GM12878 (cell line): ENCODE measurements at regions not wholly inside any gene's neighbourhood (a gene's known extent, or its start where the extent isn't known, plus 50 kb on each side); places are given as distances from the start of the nearest gene placed in this dataset.

Source experiments
- ATAC-seq: fragments of 200-7000 bp; cut with Tn5 transposase; 3 replicates; pipeline ENCODE4 v1.9.1; 2020; ENCODE audit warnings: mild to moderate bottlenecking, moderate library complexity
- BruUV-seq: library from RNA; stranded (reverse); fragments of 400-500 nt; replicated peaks from 2 replicates; lab custom pipeline; 2021; lab: Mats Ljungman, UMichigan
- CTCF ChIA-PET: fragments of 300-600 bp; sonication (Branson Sonifier 250); formaldehyde crosslinking; extraction: SDS; loops from one replicate; lab custom pipeline; 2021; ENCODE audit warnings: inconsistent platforms; lab: Yijun Ruan, JAX
- POLR2A ChIA-PET: fragments of 350-600 bp; formaldehyde crosslinking; extraction: SDS; loops from one replicate; lab custom pipeline; 2021; ENCODE audit warnings: inconsistent platforms; lab: Charles Lee
- RAD21 ChIA-PET: fragments of 300-600 bp; sonication (Branson Sonifier 250); formaldehyde crosslinking; loops from one replicate; lab custom pipeline; 2023; ENCODE audit warnings: antibody characterized with exemption; ENCODE audit not compliant: unreplicated experiment; lab: Charles Lee
- SMC1A ChIA-PET: fragments of 300-600 bp; sonication (Branson Sonifier 250); formaldehyde crosslinking; loops from one replicate; lab custom pipeline; 2023; ENCODE audit not compliant: unreplicated experiment, uncharacterized antibody; lab: Charles Lee
- DNase-seq: peaks from one replicate; pipeline ENCODE4 v3.0.0-alpha.2; 2011; ENCODE audit warnings: low read depth, low spot score
- FAIRE-seq: peaks from 3 replicates; lab custom pipeline; 2011; peaks lifted over from hg19 to GRCh38; lab: Jason Lieb, UNC
- H2AFZ ChIP-seq: 2 replicates; pipeline ENCODE4 v1.6.0; 2011; ENCODE audit warnings: low read depth, low read length, control low read depth; ENCODE audit not compliant: control insufficient read depth
- H3K27ac ChIP-seq: 2 replicates; pipeline ENCODE4 v1.5.1; 2011; ENCODE audit warnings: control low read depth; ENCODE audit not compliant: control insufficient read depth, insufficient read depth
- H3K27me3 ChIP-seq, 2 experiments: replicated peaks in 1 of 2; 2 replicates each; pipeline versions ENCODE4 v1.6.0 to v1.6.1; 2011; ENCODE audit warnings: low read length in 1 of 2; ENCODE audit not compliant: control insufficient read depth in 2 of 2, insufficient read depth in 2 of 2
- H3K36me3 ChIP-seq, 2 experiments: 2 replicates each; pipeline ENCODE4 v1.5.1; 2011; ENCODE audit warnings: low read length in 1 of 2; ENCODE audit not compliant: control insufficient read depth in 2 of 2, insufficient read depth in 2 of 2
- H3K4me1 ChIP-seq: 2 replicates; pipeline ENCODE4 v1.6.1; 2011; ENCODE audit warnings: mild to moderate bottlenecking, low read length, moderate library complexity, mixed read lengths; ENCODE audit not compliant: control insufficient read depth, insufficient read depth
- H3K4me2 ChIP-seq: 2 replicates; pipeline ENCODE4 v1.6.0; 2011; ENCODE audit warnings: control low read depth; ENCODE audit not compliant: control insufficient read depth, insufficient read depth
- H3K4me3 ChIP-seq: fragments of 200-600 bp; sonication (generic); 2 replicates; pipeline ENCODE4 v1.5.1; 2016
- H3K79me2 ChIP-seq: 2 replicates; pipeline ENCODE4 v1.6.0; 2011; ENCODE audit warnings: low read length; ENCODE audit not compliant: control insufficient read depth, insufficient read depth
- H3K9ac ChIP-seq: 2 replicates; pipeline ENCODE4 v1.8.0; 2011; ENCODE audit warnings: low read length, control low read depth, mixed read lengths; ENCODE audit not compliant: control insufficient read depth, insufficient read depth
- H3K9me3 ChIP-seq: replicated peaks from 3 replicates; pipeline ENCODE4 v1.5.1; 2011; ENCODE audit warnings: mild to moderate bottlenecking, low read length; ENCODE audit not compliant: control insufficient read depth, insufficient read depth
- H4K20me1 ChIP-seq: 2 replicates; pipeline ENCODE4 v1.6.0; 2011; ENCODE audit not compliant: control insufficient read depth, insufficient read depth
- BACH1 ChIP-seq: fragments of 450-650 bp; IDR thresholded peaks from 2 replicates; pipeline ENCODE4 v1.6.1; 2017; ENCODE audit warnings: mild to moderate bottlenecking, borderline replicate concordance
- EED ChIP-seq: sonication (generic); IDR thresholded peaks from 2 replicates; pipeline ENCODE4 v1.6.1; 2016; ENCODE audit warnings: antibody characterized with exemption, low read depth
- FOS ChIP-seq: IDR thresholded peaks from 3 replicates; pipeline ENCODE4 v1.6.1; 2011; ENCODE audit warnings: borderline replicate concordance; ENCODE audit not compliant: insufficient read length; ENCODE audit errors: extremely low read depth
- IKZF2 ChIP-seq, 2 experiments: fragments of 450-650 bp; IDR thresholded peaks; 2 replicates each; pipeline ENCODE4 v1.6.1; 2017; ENCODE audit warnings: mild to moderate bottlenecking in 2 of 2, moderate library complexity in 2 of 2
- MXI1 ChIP-seq: fragments of 150-350 bp; IDR thresholded peaks from 2 replicates; pipeline ENCODE4 v1.6.1; 2011; ENCODE audit warnings: low read depth, mild to moderate bottlenecking, inconsistent platforms, low read length, improper control_type of control experiment
- NBN ChIP-seq: fragments of 450-650 bp; IDR thresholded peaks from 2 replicates; pipeline ENCODE4 v1.6.1; 2016
- NFIC ChIP-seq: IDR thresholded peaks from 2 replicates; pipeline ENCODE4 v1.6.1; 2012; ENCODE audit warnings: low read depth, mild to moderate bottlenecking, inconsistent platforms, low read length, moderate library complexity
- POLR2AphosphoS2 ChIP-seq: IDR thresholded peaks from 2 replicates; pipeline ENCODE4 v1.6.1; 2011; ENCODE audit warnings: low read depth, mild to moderate bottlenecking, low read length, improper control_type of control experiment, moderate library complexity
- RAD51 ChIP-seq: fragments of 450-650 bp; IDR thresholded peaks from 2 replicates; pipeline ENCODE4 v1.6.1; 2016; ENCODE audit warnings: moderate library complexity, mild to moderate bottlenecking, inconsistent platforms
- SIX5 ChIP-seq: IDR thresholded peaks from 2 replicates; pipeline ENCODE4 v1.6.1; 2011; ENCODE audit warnings: mild to moderate bottlenecking, low read depth, low read length, moderate library complexity; ENCODE audit not compliant: severe bottlenecking
- SREBF1 ChIP-seq: IDR thresholded peaks from 2 replicates; pipeline ENCODE4 v1.6.1; 2012; ENCODE audit warnings: mild to moderate bottlenecking, low read length
- SREBF2 ChIP-seq: IDR thresholded peaks from 2 replicates; pipeline ENCODE4 v1.6.1; 2012; ENCODE audit warnings: mild to moderate bottlenecking, low read length
- YBX1 ChIP-seq: fragments of 450-650 bp; IDR thresholded peaks from 2 replicates; pipeline ENCODE4 v1.6.1; 2016; ENCODE audit warnings: antibody characterized with exemption
- WGBS: methylation state at CpG from one replicate; pipeline ENCODE4 v1.1.6; 2016; ENCODE audit warnings: low lambda C conversion rate; ENCODE audit not compliant: insufficient replicate concordance, insufficient coverage; ENCODE audit errors: missing lambda C conversion rate; 5-methylcytosine and 5-hydroxymethylcytosine counted together
- in situ Hi-C: fragments of 300-500 bp; cut with MboI; formaldehyde crosslinking; loops from 9 replicates; pipeline ENCODE4 v1.14.3; 2018; ENCODE audit warnings: mixed read lengths
- intact Hi-C: fragments of 100-400 bp; cut with micrococcal nuclease; formaldehyde crosslinking; loops from one replicate; pipeline ENCODE4 v1.14.2; 2022; ENCODE audit not compliant: unreplicated experiment
- TF ChIP-seq, protein P1 (sequence below): fragments of 450-650 bp; IDR thresholded peaks from 2 replicates; pipeline ENCODE4 v1.6.1; 2016; ENCODE audit warnings: mild to moderate bottlenecking

DNA sequence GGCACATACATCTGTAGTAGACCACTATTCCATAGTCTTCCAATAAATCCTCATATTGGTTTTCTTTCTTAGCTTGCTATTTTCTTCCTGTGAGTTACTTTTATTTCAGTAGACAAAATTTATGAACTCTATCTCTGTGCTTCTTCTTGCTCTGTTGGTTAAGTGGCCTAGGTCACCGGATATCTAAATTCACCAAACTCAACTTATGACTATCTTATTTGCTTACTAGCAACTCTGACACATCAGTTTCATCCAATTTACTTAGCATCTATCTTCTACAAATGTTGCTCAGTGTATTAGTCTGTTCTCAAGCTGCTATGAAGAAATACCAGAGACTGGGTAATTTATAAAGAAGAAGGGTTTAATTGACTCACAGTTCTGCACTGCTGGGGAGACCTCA is 432.5 kb upstream of the FSIP2 start:
- H4K20me1 ChIP-seq = no peaks in the 10 kb centered on the region
- no peak overlapping the region for H3K27ac ChIP-seq
- FAIRE-seq (no peak), ATAC-seq (no peak), DNase-seq (no peak)
- 0% methylated on average over 1 of the region's 1 CpG for WGBS
- H3K79me2 ChIP-seq = no peaks in the 10 kb centered on the region
- POLR2A ChIA-PET = no interaction called here
- H3K36me3 ChIP-seq = no peaks in the 10 kb centered on the region
- RAD21 ChIA-PET = no interaction called here
- intact Hi-C loops (no loop called here), in situ Hi-C loops (no loop called here)
- CTCF ChIA-PET = no interaction called here
- SMC1A ChIA-PET = interaction anchor here (1.4 kb wide), 1 partner anchor 38 kb away, joined by 3 read pairs; no protein-coding TSS in a partner anchor
- H3K4me1 ChIP-seq = no peaks in the 10 kb centered on the region
- no peaks in the 10 kb centered on the region for H3K27me3 ChIP-seq
- no TSS peak for BruUV-seq
- no peak overlapping the region for H3K4me2 ChIP-seq
- no peak overlapping the region for H3K4me3 ChIP-seq
- H3K9ac ChIP-seq = no peak overlapping the region
- no peaks in the 10 kb centered on the region for H3K9me3 ChIP-seq
- TF ChIP-seq FOS (no peak), SREBF1 (no peak), NBN (no peak), EED (no peak), IKZF2 (IDR thresholded peaks at IDR 0.05) (no peak), NFIC (no peak), RAD51 (no peak), POLR2AphosphoS2 (no peak), SIX5 (no peak), YBX1 (no peak), BACH1 (no peak), SREBF2 (no peak), MXI1 (no peak)
- TF ChIP-seq, protein P1, sequence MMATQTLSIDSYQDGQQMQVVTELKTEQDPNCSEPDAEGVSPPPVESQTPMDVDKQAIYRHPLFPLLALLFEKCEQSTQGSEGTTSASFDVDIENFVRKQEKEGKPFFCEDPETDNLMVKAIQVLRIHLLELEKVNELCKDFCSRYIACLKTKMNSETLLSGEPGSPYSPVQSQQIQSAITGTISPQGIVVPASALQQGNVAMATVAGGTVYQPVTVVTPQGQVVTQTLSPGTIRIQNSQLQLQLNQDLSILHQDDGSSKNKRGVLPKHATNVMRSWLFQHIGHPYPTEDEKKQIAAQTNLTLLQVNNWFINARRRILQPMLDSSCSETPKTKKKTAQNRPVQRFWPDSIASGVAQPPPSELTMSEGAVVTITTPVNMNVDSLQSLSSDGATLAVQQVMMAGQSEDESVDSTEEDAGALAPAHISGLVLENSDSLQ = no peak
- no peak overlapping the region for H2AFZ ChIP-seq
